ENCODE measurements at regions not wholly inside any gene's neighbourhood (a gene's known extent, or its start where the extent isn't known, plus 50 kb on each side); places are given as distances from the start of the nearest gene placed in this dataset.

DNA sequence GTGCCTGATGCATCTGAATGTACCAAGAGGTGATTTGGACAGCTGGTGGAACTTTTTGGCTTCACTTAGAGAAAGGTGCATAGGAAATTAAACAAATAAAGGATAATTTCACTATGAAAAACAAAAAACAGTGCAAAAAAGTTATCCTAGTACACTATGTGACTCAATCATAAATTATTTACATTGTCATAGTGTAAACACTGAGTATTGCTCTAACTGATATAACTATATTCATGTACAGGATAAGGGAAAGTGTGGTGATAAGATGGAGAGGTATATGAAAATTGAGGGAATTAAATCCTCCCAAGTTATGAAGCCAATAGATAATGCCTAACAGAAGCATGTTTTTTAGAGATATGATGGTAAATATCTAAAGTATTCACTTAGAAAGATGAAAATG is 50.2 kb upstream of the CPNE4 start:
- Histone ChIP-seq H3K27ac (ENCODE audit: low read depth, low read length, poor library complexity, severe bottlenecking) (no peak overlapping the region), H3K4me1 (ENCODE audit: insufficient read depth, low read length, severe bottlenecking) (no peaks in the 10 kb centered on the region), H3K27me3 (ENCODE audit: insufficient read depth, low read length) (no peaks in the 10 kb centered on the region), H3F3A (ENCODE audit: insufficient read depth, low read length) (no peaks in the 10 kb centered on the region), H4K20me1 (ENCODE audit: insufficient read depth, low read length) (no peaks in the 10 kb centered on the region), H3K4me3 (ENCODE audit: low read depth, low read length, poor library complexity, severe bottlenecking) (no peak overlapping the region), H3K36me3 (ENCODE audit: insufficient read depth, low read length) (no peaks in the 10 kb centered on the region), H3K9me2 (ENCODE audit: low read depth, low read length) (no peaks in the 10 kb centered on the region), H3K9me3 (ENCODE audit: low read length) (no peaks in the 10 kb centered on the region), H3K9ac (ENCODE audit: low read length) (no peak overlapping the region), H3K79me2 (ENCODE audit: insufficient read depth, low read length) (no peaks in the 10 kb centered on the region), H2AFZ (ENCODE audit: low read length) (no peak overlapping the region), H3K4me2 (ENCODE audit: low read length) (no peak overlapping the region)
- no peak for TF ChIP-seq EZH2 (IDR thresholded peaks at IDR 0.05; ENCODE audit: borderline replicate concordance, low read length)
- TF ChIP-seq, protein P1, sequence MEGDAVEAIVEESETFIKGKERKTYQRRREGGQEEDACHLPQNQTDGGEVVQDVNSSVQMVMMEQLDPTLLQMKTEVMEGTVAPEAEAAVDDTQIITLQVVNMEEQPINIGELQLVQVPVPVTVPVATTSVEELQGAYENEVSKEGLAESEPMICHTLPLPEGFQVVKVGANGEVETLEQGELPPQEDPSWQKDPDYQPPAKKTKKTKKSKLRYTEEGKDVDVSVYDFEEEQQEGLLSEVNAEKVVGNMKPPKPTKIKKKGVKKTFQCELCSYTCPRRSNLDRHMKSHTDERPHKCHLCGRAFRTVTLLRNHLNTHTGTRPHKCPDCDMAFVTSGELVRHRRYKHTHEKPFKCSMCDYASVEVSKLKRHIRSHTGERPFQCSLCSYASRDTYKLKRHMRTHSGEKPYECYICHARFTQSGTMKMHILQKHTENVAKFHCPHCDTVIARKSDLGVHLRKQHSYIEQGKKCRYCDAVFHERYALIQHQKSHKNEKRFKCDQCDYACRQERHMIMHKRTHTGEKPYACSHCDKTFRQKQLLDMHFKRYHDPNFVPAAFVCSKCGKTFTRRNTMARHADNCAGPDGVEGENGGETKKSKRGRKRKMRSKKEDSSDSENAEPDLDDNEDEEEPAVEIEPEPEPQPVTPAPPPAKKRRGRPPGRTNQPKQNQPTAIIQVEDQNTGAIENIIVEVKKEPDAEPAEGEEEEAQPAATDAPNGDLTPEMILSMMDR (IDR thresholded peaks at IDR 0.05; ENCODE audit: low read length): no peak

DNA sequence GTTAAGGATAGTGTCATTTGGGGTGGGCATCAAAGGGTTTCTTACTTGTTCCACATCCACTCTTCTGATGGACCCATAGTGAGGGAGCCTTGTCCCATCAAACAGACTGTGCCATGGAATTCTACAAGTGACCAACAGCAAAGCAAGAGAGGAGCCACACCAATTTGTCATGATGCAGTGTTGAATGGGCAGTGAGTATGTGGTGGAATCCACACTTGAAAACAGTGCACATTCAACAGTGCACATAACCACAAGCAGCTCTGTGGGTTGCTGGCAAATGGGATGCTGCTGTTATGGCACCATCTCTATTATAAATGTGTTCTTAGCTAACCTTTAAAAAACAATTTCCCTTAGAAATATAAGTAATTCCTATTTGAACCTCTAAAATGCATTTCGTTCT is 52.5 kb upstream of the CPNE4 start:
- no peaks in the 10 kb centered on the region for H3K9me2 ChIP-seq (ENCODE audit: low read depth, low read length)
- no peaks in the 10 kb centered on the region for H3F3A ChIP-seq (ENCODE audit: insufficient read depth, low read length)
- no peaks in the 10 kb centered on the region for H3K36me3 ChIP-seq (ENCODE audit: insufficient read depth, low read length)
- no peak overlapping the region for H2AFZ ChIP-seq (ENCODE audit: low read length)
- no peak overlapping the region for H3K4me2 ChIP-seq (ENCODE audit: low read length)
- no peak overlapping the region for H3K27ac ChIP-seq (ENCODE audit: low read depth, low read length, poor library complexity, severe bottlenecking)
- H3K79me2 ChIP-seq (ENCODE audit: insufficient read depth, low read length): no peaks in the 10 kb centered on the region
- no peaks in the 10 kb centered on the region for H4K20me1 ChIP-seq (ENCODE audit: insufficient read depth, low read length)
- no peak overlapping the region for H3K4me3 ChIP-seq (ENCODE audit: low read depth, low read length, poor library complexity, severe bottlenecking)
- no peak for TF ChIP-seq EZH2 (IDR thresholded peaks at IDR 0.05; ENCODE audit: borderline replicate concordance, low read length)
- no peaks in the 10 kb centered on the region for H3K4me1 ChIP-seq (ENCODE audit: insufficient read depth, low read length, severe bottlenecking)
- H3K9ac ChIP-seq (ENCODE audit: low read length): no peak overlapping the region
- no peaks in the 10 kb centered on the region for H3K27me3 ChIP-seq (ENCODE audit: insufficient read depth, low read length)
- H3K9me3 ChIP-seq (ENCODE audit: low read length): no peaks in the 10 kb centered on the region

DNA sequence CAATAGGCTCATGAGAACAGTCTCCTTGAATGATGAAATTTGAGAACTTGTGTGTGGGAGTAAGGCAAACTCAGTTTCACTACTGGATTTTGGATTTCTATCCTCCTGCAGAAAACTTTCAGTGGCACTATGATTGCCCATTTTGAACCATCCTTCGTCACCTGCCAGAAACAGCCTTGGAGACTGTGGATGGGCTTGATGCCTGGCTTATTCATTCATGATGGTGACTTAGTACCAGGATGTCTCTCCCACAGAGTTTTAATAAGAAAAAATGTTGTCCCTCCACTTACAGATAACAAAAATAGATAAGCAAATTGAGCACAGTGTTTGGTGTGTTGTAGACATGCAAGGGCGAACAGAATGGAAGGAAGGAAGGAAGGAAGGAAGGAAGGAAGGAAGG is 53.5 kb upstream of the CPNE4 start:
- Histone ChIP-seq H3K4me2 (ENCODE audit: low read length) (no peak overlapping the region), H3K9me2 (ENCODE audit: low read depth, low read length) (no peaks in the 10 kb centered on the region), H3K4me1 (ENCODE audit: insufficient read depth, low read length, severe bottlenecking) (no peaks in the 10 kb centered on the region), H3F3A (ENCODE audit: insufficient read depth, low read length) (no peaks in the 10 kb centered on the region), H3K27me3 (ENCODE audit: insufficient read depth, low read length) (no peaks in the 10 kb centered on the region), H3K9ac (ENCODE audit: low read length) (no peak overlapping the region), H4K20me1 (ENCODE audit: insufficient read depth, low read length) (no peaks in the 10 kb centered on the region), H3K4me3 (ENCODE audit: low read depth, low read length, poor library complexity, severe bottlenecking) (no peak overlapping the region), H2AFZ (ENCODE audit: low read length) (no peak overlapping the region), H3K36me3 (ENCODE audit: insufficient read depth, low read length) (no peaks in the 10 kb centered on the region), H3K27ac (ENCODE audit: low read depth, low read length, poor library complexity, severe bottlenecking) (no peak overlapping the region), H3K9me3 (ENCODE audit: low read length) (no peaks in the 10 kb centered on the region), H3K79me2 (ENCODE audit: insufficient read depth, low read length) (no peaks in the 10 kb centered on the region)
- TF ChIP-seq, protein P1 (IDR thresholded peaks at IDR 0.05; ENCODE audit: low read length): no peak
- TF ChIP-seq EZH2 (IDR thresholded peaks at IDR 0.05; ENCODE audit: borderline replicate concordance, low read length): no peak

DNA sequence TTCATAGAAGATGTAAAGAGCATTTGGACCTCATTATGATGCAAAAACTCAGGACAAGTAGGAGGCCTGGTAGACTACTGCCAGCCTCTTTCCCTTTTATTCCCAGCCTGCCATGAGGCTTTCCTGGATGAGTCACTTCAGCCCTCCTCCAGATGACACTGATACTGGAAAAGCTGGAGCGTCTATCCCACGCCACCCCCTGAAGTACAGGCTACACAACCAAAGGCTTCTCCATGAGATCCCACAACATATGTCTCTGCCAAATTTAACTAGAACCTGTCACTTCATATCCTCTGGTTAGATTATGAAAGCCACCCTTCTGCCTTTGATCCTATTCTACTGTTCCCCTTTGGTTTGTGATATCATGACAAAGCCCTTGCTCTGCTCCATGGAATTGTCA is 56.1 kb upstream of the CPNE4 start:
- Histone ChIP-seq H3K4me2 (ENCODE audit: low read length) (no peak overlapping the region), H3F3A (ENCODE audit: insufficient read depth, low read length) (no peaks in the 10 kb centered on the region), H2AFZ (ENCODE audit: low read length) (no peak overlapping the region), H3K79me2 (ENCODE audit: insufficient read depth, low read length) (no peaks in the 10 kb centered on the region), H3K4me1 (ENCODE audit: insufficient read depth, low read length, severe bottlenecking) (no peaks in the 10 kb centered on the region), H3K27ac (ENCODE audit: low read depth, low read length, poor library complexity, severe bottlenecking) (no peak overlapping the region), H4K20me1 (ENCODE audit: insufficient read depth, low read length) (no peaks in the 10 kb centered on the region), H3K4me3 (ENCODE audit: low read depth, low read length, poor library complexity, severe bottlenecking) (no peak overlapping the region), H3K9me3 (ENCODE audit: low read length) (no peaks in the 10 kb centered on the region), H3K36me3 (ENCODE audit: insufficient read depth, low read length) (no peaks in the 10 kb centered on the region), H3K9ac (ENCODE audit: low read length) (no peak overlapping the region), H3K27me3 (ENCODE audit: insufficient read depth, low read length) (no peaks in the 10 kb centered on the region), H3K9me2 (ENCODE audit: low read depth, low read length) (no peaks in the 10 kb centered on the region)
- no peak for TF ChIP-seq EZH2 (IDR thresholded peaks at IDR 0.05; ENCODE audit: borderline replicate concordance, low read length)
- TF ChIP-seq, protein P1 (IDR thresholded peaks at IDR 0.05; ENCODE audit: low read length): no peak
